ENCODE measurements at regions not wholly inside any gene's neighbourhood (a gene's known extent, or its start where the extent isn't known, plus 50 kb on each side); places are given as distances from the start of the nearest gene placed in this dataset.

GRCh38 chr10:88074971-88075370 lies 211.5 kb downstream of the PTEN start:
- Histone ChIP-seq H3K79me1 (ENCODE audit: low read depth, low read length) (no peaks in the 10 kb centered on the region), H4K8ac (ENCODE audit: low read depth, low read length) (no peak overlapping the region)
- WGBS, 2 donors (ENCODE audit: extremely low coverage in 2 of 2, insufficient read length in 2 of 2, insufficient replicate concordance in 1 of 2): no CpG with 5 or more reads among the region's 5 CpGs

GRCh38 chr10:88076027-88076880 lies 212.8 kb downstream of the PTEN start:
- no peak for DNase-seq (ENCODE audit: low spot score)
- H3K4me3 ChIP-seq (ENCODE audit: low read length in 2 of 2): no peak overlapping the region
- H3K9ac ChIP-seq (ENCODE audit: low read depth, low read length, poor library complexity): no peak overlapping the region
- no peak overlapping the region for H2AFZ ChIP-seq (ENCODE audit: low read length)
- no peak overlapping the region for H3K18ac ChIP-seq (ENCODE audit: low read length)
- no peaks in the 10 kb centered on the region for H3K9me3 ChIP-seq (replicated peaks in 1 of 2; ENCODE audit: control insufficient read depth in 2 of 2, insufficient read depth in 1 of 2, low read depth in 1 of 2, low read length in 2 of 2)
- H3K23ac ChIP-seq (ENCODE audit: low read depth, low read length, poor library complexity): no peak overlapping the region
- H3K79me1 ChIP-seq (ENCODE audit: low read depth, low read length): no peaks in the 10 kb centered on the region
- no CpG with 5 or more reads among the region's 10 CpGs for WGBS, 2 donors (ENCODE audit: extremely low coverage in 2 of 2, insufficient read length in 2 of 2, insufficient replicate concordance in 1 of 2)
- H3K4me1 ChIP-seq (ENCODE audit: control insufficient read depth in 2 of 2, insufficient read depth in 1 of 2, low read depth in 1 of 2, low read length in 2 of 2): no peaks in the 10 kb centered on the region
- no peak overlapping the region for H2BK15ac ChIP-seq (ENCODE audit: low read length)
- no peak overlapping the region for H3K4ac ChIP-seq (ENCODE audit: low read length)
- no peak overlapping the region for H3K27ac ChIP-seq (replicated peaks; ENCODE audit: low read length)
- no peaks in the 10 kb centered on the region for H3K36me3 ChIP-seq (replicated peaks in 1 of 2; ENCODE audit: control insufficient read depth in 2 of 2, insufficient read depth in 2 of 2, low read length in 2 of 2)
- no peak overlapping the region for H4K91ac ChIP-seq (ENCODE audit: low read depth, low read length, poor library complexity)
- no peak overlapping the region for H2BK12ac ChIP-seq (ENCODE audit: low read length)
- no peak overlapping the region for H3K14ac ChIP-seq (ENCODE audit: low read length)
- no peaks in the 10 kb centered on the region for H3K27me3 ChIP-seq (ENCODE audit: control insufficient read depth in 3 of 3, insufficient read depth in 3 of 3, low read depth in 1 of 3, low read length in 3 of 3)
- H2BK5ac ChIP-seq (ENCODE audit: low read length): no peak overlapping the region
- no peak overlapping the region for H3K4me2 ChIP-seq (ENCODE audit: insufficient read depth, low read length, poor library complexity, severe bottlenecking)
- H2BK120ac ChIP-seq (ENCODE audit: low read depth, low read length): no peak overlapping the region
- H2AK5ac ChIP-seq (ENCODE audit: low read depth, low read length): no peak overlapping the region
- H4K8ac ChIP-seq (ENCODE audit: low read depth, low read length): no peak overlapping the region

More at GRCh38 chr10:88074971-88075370, 211.5 kb downstream of the PTEN start:
- Histone ChIP-seq H3K9ac (ENCODE audit: low read depth, low read length, poor library complexity) (no peak overlapping the region), H3K23ac (ENCODE audit: low read depth, low read length, poor library complexity) (no peak overlapping the region), H3K18ac (ENCODE audit: low read length) (no peak overlapping the region), H2AK5ac (ENCODE audit: low read depth, low read length) (no peak overlapping the region), H4K91ac (ENCODE audit: low read depth, low read length, poor library complexity) (no peak overlapping the region), H3K4ac (ENCODE audit: low read length) (no peak overlapping the region), H3K9me3 (replicated peaks in 1 of 2; ENCODE audit: control insufficient read depth in 2 of 2, insufficient read depth in 1 of 2, low read depth in 1 of 2, low read length in 2 of 2) (no peaks in the 10 kb centered on the region), H3K4me1 (ENCODE audit: control insufficient read depth in 2 of 2, insufficient read depth in 1 of 2, low read depth in 1 of 2, low read length in 2 of 2) (no peaks in the 10 kb centered on the region), H2BK5ac (ENCODE audit: low read length) (no peak overlapping the region), H2BK15ac (ENCODE audit: low read length) (no peak overlapping the region), H3K27me3 (ENCODE audit: control insufficient read depth in 3 of 3, insufficient read depth in 3 of 3, low read depth in 1 of 3, low read length in 3 of 3) (no peaks in the 10 kb centered on the region), H3K4me2 (ENCODE audit: insufficient read depth, low read length, poor library complexity, severe bottlenecking) (no peak overlapping the region), H2BK12ac (ENCODE audit: low read length) (no peak overlapping the region), H2BK120ac (ENCODE audit: low read depth, low read length) (no peak overlapping the region), H3K27ac (replicated peaks; ENCODE audit: low read length) (no peak overlapping the region), H3K14ac (ENCODE audit: low read length) (no peak overlapping the region), H2AFZ (ENCODE audit: low read length) (no peak overlapping the region), H3K36me3 (replicated peaks in 1 of 2; ENCODE audit: control insufficient read depth in 2 of 2, insufficient read depth in 2 of 2, low read length in 2 of 2) (no peaks in the 10 kb centered on the region), H3K4me3 (ENCODE audit: low read length in 2 of 2) (no peak overlapping the region)
- no peak for DNase-seq (ENCODE audit: low spot score)

- Histone ChIP-seq H3K27me3 (ENCODE audit: control insufficient read depth in 3 of 3, insufficient read depth in 3 of 3, low read depth in 1 of 3, low read length in 3 of 3) (no peaks in the 10 kb centered on the region), H3K9me3 (replicated peaks in 1 of 2; ENCODE audit: control insufficient read depth in 2 of 2, insufficient read depth in 1 of 2, low read depth in 1 of 2, low read length in 2 of 2) (no peaks in the 10 kb centered on the region), H3K4ac (ENCODE audit: low read length) (no peak overlapping the region), H4K8ac (ENCODE audit: low read depth, low read length) (no peak overlapping the region), H3K14ac (ENCODE audit: low read length) (no peak overlapping the region), H4K91ac (ENCODE audit: low read depth, low read length, poor library complexity) (no peak overlapping the region), H3K18ac (ENCODE audit: low read length) (no peak overlapping the region), H3K79me1 (ENCODE audit: low read depth, low read length) (no peaks in the 10 kb centered on the region), H2AFZ (ENCODE audit: low read length) (no peak overlapping the region), H2AK5ac (ENCODE audit: low read depth, low read length) (no peak overlapping the region), H3K36me3 (replicated peaks in 1 of 2; ENCODE audit: control insufficient read depth in 2 of 2, insufficient read depth in 2 of 2, low read length in 2 of 2) (no peaks in the 10 kb centered on the region), H2BK5ac (ENCODE audit: low read length) (no peak overlapping the region), H3K27ac (replicated peaks; ENCODE audit: low read length) (no peak overlapping the region), H2BK12ac (ENCODE audit: low read length) (no peak overlapping the region), H3K4me1 (ENCODE audit: control insufficient read depth in 2 of 2, insufficient read depth in 1 of 2, low read depth in 1 of 2, low read length in 2 of 2) (no peaks in the 10 kb centered on the region), H3K4me3 (ENCODE audit: low read length in 2 of 2) (no peak overlapping the region), H3K23ac (ENCODE audit: low read depth, low read length, poor library complexity) (no peak overlapping the region), H2BK15ac (ENCODE audit: low read length) (no peak overlapping the region), H3K9ac (ENCODE audit: low read depth, low read length, poor library complexity) (no peak overlapping the region), H3K4me2 (ENCODE audit: insufficient read depth, low read length, poor library complexity, severe bottlenecking) (no peak overlapping the region), H2BK120ac (ENCODE audit: low read depth, low read length) (no peak overlapping the region)
- no peak for DNase-seq (ENCODE audit: low spot score)
- no CpG with 5 or more reads among the region's 4 CpGs for WGBS, 2 donors (ENCODE audit: extremely low coverage in 2 of 2, insufficient read length in 2 of 2, insufficient replicate concordance in 1 of 2)
Measured at GRCh38 chr10:88077977-88078376, 214.6 kb downstream of the PTEN start.

- H4K8ac ChIP-seq (ENCODE audit: low read depth, low read length): no peak overlapping the region
- no peak overlapping the region for H2BK12ac ChIP-seq (ENCODE audit: low read length)
- no CpG with 5 or more reads among the region's 3 CpGs for WGBS, 2 donors (ENCODE audit: extremely low coverage in 2 of 2, insufficient read length in 2 of 2, insufficient replicate concordance in 1 of 2)
Measured at GRCh38 chr10:88080213-88080612, 216.8 kb downstream of the PTEN start.

More at GRCh38 chr10:88080213-88080612, 216.8 kb downstream of the PTEN start:
- H3K23ac ChIP-seq (ENCODE audit: low read depth, low read length, poor library complexity): no peak overlapping the region
- DNase-seq (ENCODE audit: low spot score): no peak
- no peak overlapping the region for H3K27ac ChIP-seq (replicated peaks; ENCODE audit: low read length)
- no peak overlapping the region for H2AK5ac ChIP-seq (ENCODE audit: low read depth, low read length)
- no peak overlapping the region for H3K4ac ChIP-seq (ENCODE audit: low read length)
- H2AFZ ChIP-seq (ENCODE audit: low read length): no peak overlapping the region
- no peak overlapping the region for H3K18ac ChIP-seq (ENCODE audit: low read length)
- H3K27me3 ChIP-seq (ENCODE audit: control insufficient read depth in 3 of 3, insufficient read depth in 3 of 3, low read depth in 1 of 3, low read length in 3 of 3): no peaks in the 10 kb centered on the region
- H3K4me2 ChIP-seq (ENCODE audit: insufficient read depth, low read length, poor library complexity, severe bottlenecking): no peak overlapping the region
- no peak overlapping the region for H3K9ac ChIP-seq (ENCODE audit: low read depth, low read length, poor library complexity)
- no peaks in the 10 kb centered on the region for H3K36me3 ChIP-seq (replicated peaks in 1 of 2; ENCODE audit: control insufficient read depth in 2 of 2, insufficient read depth in 2 of 2, low read length in 2 of 2)
- no peaks in the 10 kb centered on the region for H3K79me1 ChIP-seq (ENCODE audit: low read depth, low read length)
- no peak overlapping the region for H3K14ac ChIP-seq (ENCODE audit: low read length)
- H2BK5ac ChIP-seq (ENCODE audit: low read length): no peak overlapping the region
- no peak overlapping the region for H4K91ac ChIP-seq (ENCODE audit: low read depth, low read length, poor library complexity)
- no peak overlapping the region for H2BK120ac ChIP-seq (ENCODE audit: low read depth, low read length)
- H2BK15ac ChIP-seq (ENCODE audit: low read length): no peak overlapping the region
- H3K4me1 ChIP-seq (ENCODE audit: control insufficient read depth in 2 of 2, insufficient read depth in 1 of 2, low read depth in 1 of 2, low read length in 2 of 2): peaks cover 0 to 2% of the 10 kb centered on the region in 2 donors
- no peak overlapping the region for H3K4me3 ChIP-seq (ENCODE audit: low read length in 2 of 2)
- no peaks in the 10 kb centered on the region for H3K9me3 ChIP-seq (replicated peaks in 1 of 2; ENCODE audit: control insufficient read depth in 2 of 2, insufficient read depth in 1 of 2, low read depth in 1 of 2, low read length in 2 of 2)
